ENCODE measurements at regions not wholly inside any gene's neighbourhood (a gene's known extent, or its start where the extent isn't known, plus 50 kb on each side); places are given as distances from the start of the nearest gene placed in this dataset.
A peak's percentile ranks its signal among the peaks of the same experiment; 100 is the strongest.

GRCh38 chr13:72521940-72522661 is 205.3 kb downstream of the MZT1 start:
- peak overlapping the region in 1 of 4 donors; percentile 1 for H3K4me3 ChIP-seq
- 36 to 50% (median 44%) methylated on average over 10 of the region's 10 CpGs for WGBS, 4 donors
- H3K9me3 ChIP-seq (replicated peaks in 1 of 3), result no peaks in the 10 kb centered on the region
- H3K27me3 ChIP-seq, result no peaks in the 10 kb centered on the region
- no peaks in the 10 kb centered on the region for H3K36me3 ChIP-seq (replicated peaks in 1 of 2)
- peaks cover 0 to 4% of the 10 kb centered on the region in 2 donors for H3K4me1 ChIP-seq (replicated peaks in 1 of 2)
- intact Hi-C loops (cut with DNase I), result no loop called here
- H3K27ac ChIP-seq, result no peak overlapping the region
- peak; percentile 31 to 67 (median 56) for DNase-seq
- TF ChIP-seq POLR2A (IDR thresholded peaks at IDR 0.05) (no peak), CTCF (IDR thresholded peaks at IDR 0.05) (peak in 3 of 6 experiments; percentile 8 to 15 (median 9))

- no peak overlapping the region for H3K4me3 ChIP-seq
- no peak for DNase-seq
- H3K9me3 ChIP-seq (replicated peaks in 1 of 3), result no peaks in the 10 kb centered on the region
- no peak overlapping the region for H3K27ac ChIP-seq
- H3K36me3 ChIP-seq (replicated peaks in 1 of 2), result no peaks in the 10 kb centered on the region
- intact Hi-C loops (cut with DNase I), result no loop called here
- H3K27me3 ChIP-seq, result no peaks in the 10 kb centered on the region
- WGBS, 4 donors, result 0 to 1% (median 0%) methylated on average over 1 of the region's 1 CpG
- no peaks in the 10 kb centered on the region for H3K4me1 ChIP-seq (replicated peaks in 1 of 2)
- TF ChIP-seq POLR2A (IDR thresholded peaks at IDR 0.05) (no peak), CTCF (IDR thresholded peaks at IDR 0.05) (no peak)
These were observed 213.3 kb downstream of the MZT1 start for GRCh38 chr13:72514146-72514545.

GRCh38 chr13:72508392-72508791 is 219.0 kb downstream of the MZT1 start:
- TF ChIP-seq CTCF (IDR thresholded peaks at IDR 0.05) (no peak), POLR2A (IDR thresholded peaks at IDR 0.05) (no peak)
- DNase-seq, result no peak
- Histone ChIP-seq H3K36me3 (replicated peaks in 1 of 2) (no peaks in the 10 kb centered on the region), H3K27me3 (no peaks in the 10 kb centered on the region), H3K4me3 (no peak overlapping the region), H3K9me3 (replicated peaks in 1 of 3) (no peaks in the 10 kb centered on the region), H3K4me1 (replicated peaks in 1 of 2) (no peaks in the 10 kb centered on the region), H3K27ac (no peak overlapping the region)
- intact Hi-C loops (cut with DNase I), result no loop called here
- 78 to 92% (median 88%) methylated on average over 7 of the region's 7 CpGs for WGBS, 4 donors

- peak overlapping the region in 1 of 4 donors; percentile 5 for H3K4me3 ChIP-seq
- H3K9me3 ChIP-seq (replicated peaks in 1 of 3), result no peaks in the 10 kb centered on the region
- TF ChIP-seq CTCF (IDR thresholded peaks at IDR 0.05) (no peak), POLR2A (IDR thresholded peaks at IDR 0.05) (no peak)
- intact Hi-C loops (cut with DNase I), result no loop called here
- DNase-seq, result peak in 1 of 7 donors; percentile 3
- WGBS, 4 donors, result 68 to 78% (median 70%) methylated on average over 9 of the region's 9 CpGs
- H3K4me1 ChIP-seq (replicated peaks in 1 of 2), result no peaks in the 10 kb centered on the region
- no peaks in the 10 kb centered on the region for H3K36me3 ChIP-seq (replicated peaks in 1 of 2)
- no peaks in the 10 kb centered on the region for H3K27me3 ChIP-seq
- no peak overlapping the region for H3K27ac ChIP-seq
These were observed 219.8 kb downstream of the MZT1 start for GRCh38 chr13:72507416-72508199.

Measured in adrenal gland (tissue), 9 donors.